Skeletal muscle tissue (tissue), 3 donors: ENCODE measurements at regions not wholly inside any gene's neighbourhood (a gene's known extent, or its start where the extent isn't known, plus 50 kb on each side); places are given as distances from the start of the nearest gene placed in this dataset.
A peak's percentile ranks its signal among the peaks of the same experiment; 100 is the strongest.

Experiments used
- H3K27ac ChIP-seq: one replicate; pipeline ENCODE4 v1.7.0; 2013; ENCODE audit warnings: mild to moderate bottlenecking, low read depth, low read length, inconsistent platforms
- H3K27me3 ChIP-seq, 3 donors: one replicate each; pipeline ENCODE4 v1.7.0; 2013; ENCODE audit warnings: low read length in 3 of 3; ENCODE audit not compliant: control insufficient read depth in 3 of 3, insufficient read depth in 3 of 3
- H3K36me3 ChIP-seq, 3 donors: one replicate each; pipeline ENCODE4 v1.7.0; 2013; ENCODE audit warnings: low read length in 3 of 3; ENCODE audit not compliant: control insufficient read depth in 3 of 3, insufficient read depth in 3 of 3
- H3K4me1 ChIP-seq, 3 donors: one replicate each; pipeline ENCODE4 v1.7.0; 2013; ENCODE audit warnings: low read length in 3 of 3, mild to moderate bottlenecking in 3 of 3; ENCODE audit not compliant: control insufficient read depth in 3 of 3, insufficient read depth in 3 of 3
- H3K4me3 ChIP-seq, 3 donors: one replicate each; pipeline ENCODE4 v1.7.0; 2013; ENCODE audit warnings: low read length in 3 of 3
- H3K9ac ChIP-seq, 3 donors: one replicate each; pipeline ENCODE4 v1.7.0; 2013; ENCODE audit warnings: low read length in 3 of 3, mild to moderate bottlenecking in 3 of 3, moderate library complexity in 2 of 3, low read depth in 1 of 3
- H3K9me3 ChIP-seq, 3 donors: one replicate each; pipeline ENCODE4 v1.7.0; 2013; ENCODE audit warnings: low read length in 3 of 3; ENCODE audit not compliant: control insufficient read depth in 3 of 3
- donor health status: Osteomylitis.

- Histone ChIP-seq H3K4me3 (no peak overlapping the region), H3K4me1 (peaks cover 2 to 4% (median 4%) of the 10 kb centered on the region in 3 donors), H3K27ac (peak overlapping the region; percentile 11), H3K36me3 (no peaks in the 10 kb centered on the region), H3K27me3 (no peaks in the 10 kb centered on the region), H3K9ac (no peak overlapping the region), H3K9me3 (no peaks in the 10 kb centered on the region)
Measured at GRCh38 chr3:30294241-30294667, 312.1 kb upstream of the TGFBR2 start.

GRCh38 chr3:30297112-30297511, 309.3 kb upstream of the TGFBR2 start:
- no peak overlapping the region for H3K9ac ChIP-seq
- H3K4me3 ChIP-seq, result no peak overlapping the region
- H3K9me3 ChIP-seq, result no peaks in the 10 kb centered on the region
- H3K4me1 ChIP-seq, result peaks cover 0 to 4% (median 2%) of the 10 kb centered on the region in 3 donors
- H3K27me3 ChIP-seq, result no peaks in the 10 kb centered on the region
- H3K36me3 ChIP-seq, result no peaks in the 10 kb centered on the region
- H3K27ac ChIP-seq, result no peak overlapping the region

DNA sequence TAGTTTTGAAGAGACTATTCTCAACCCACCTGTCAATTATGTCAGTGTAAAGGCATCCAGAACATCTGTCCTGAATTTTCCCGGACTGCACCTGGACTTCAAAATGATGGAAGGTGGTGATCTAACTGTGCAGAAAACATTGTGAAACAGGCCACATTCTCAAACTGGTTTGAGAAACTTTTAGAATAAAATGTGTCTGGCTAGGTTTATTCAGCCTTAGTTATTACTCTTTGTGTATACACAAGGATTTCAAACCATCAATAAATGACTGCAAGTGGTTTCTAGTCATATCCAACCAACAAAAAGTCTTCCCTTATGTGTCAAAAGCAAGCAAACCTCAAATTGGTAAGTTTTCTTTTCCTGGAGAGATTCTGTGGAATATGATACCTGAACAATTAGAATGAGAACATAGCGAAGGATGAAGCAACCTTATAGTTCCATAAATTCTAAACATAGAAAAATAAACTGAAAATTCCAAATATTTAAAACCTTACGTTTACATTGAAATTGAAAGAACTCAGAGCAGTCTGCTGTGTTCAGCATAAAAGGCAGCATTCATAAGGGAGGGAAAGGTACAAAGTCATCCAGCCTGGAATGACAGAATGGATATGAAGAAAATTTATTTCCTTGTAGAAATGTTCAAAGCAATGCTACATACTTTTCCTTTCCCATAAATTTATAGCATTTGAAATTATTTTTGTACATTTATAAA, 306.6 kb upstream of the TGFBR2 start:
- no peak overlapping the region for H3K9ac ChIP-seq

GRCh38 chr3:30300809-30301208, 305.6 kb upstream of the TGFBR2 start:
- no peaks in the 10 kb centered on the region for H3K27me3 ChIP-seq
- no peak overlapping the region for H3K27ac ChIP-seq
- H3K4me3 ChIP-seq, result no peak overlapping the region
- no peaks in the 10 kb centered on the region for H3K9me3 ChIP-seq
- H3K36me3 ChIP-seq, result no peaks in the 10 kb centered on the region
- no peak overlapping the region for H3K9ac ChIP-seq
- no peaks in the 10 kb centered on the region for H3K4me1 ChIP-seq

More for the DNA sequence above, 306.6 kb upstream of the TGFBR2 start:
- Histone ChIP-seq H3K4me1 (no peaks in the 10 kb centered on the region), H3K27ac (no peak overlapping the region), H3K27me3 (no peaks in the 10 kb centered on the region), H3K9me3 (no peaks in the 10 kb centered on the region), H3K36me3 (no peaks in the 10 kb centered on the region), H3K4me3 (no peak overlapping the region)

- no peaks in the 10 kb centered on the region for H3K9me3 ChIP-seq
- H3K4me1 ChIP-seq, result no peaks in the 10 kb centered on the region
- no peaks in the 10 kb centered on the region for H3K36me3 ChIP-seq
- no peaks in the 10 kb centered on the region for H3K27me3 ChIP-seq
- H3K9ac ChIP-seq, result no peak overlapping the region
- no peak overlapping the region for H3K4me3 ChIP-seq
- no peak overlapping the region for H3K27ac ChIP-seq
Measured at GRCh38 chr3:30302027-30302426, 304.4 kb upstream of the TGFBR2 start.

DNA sequence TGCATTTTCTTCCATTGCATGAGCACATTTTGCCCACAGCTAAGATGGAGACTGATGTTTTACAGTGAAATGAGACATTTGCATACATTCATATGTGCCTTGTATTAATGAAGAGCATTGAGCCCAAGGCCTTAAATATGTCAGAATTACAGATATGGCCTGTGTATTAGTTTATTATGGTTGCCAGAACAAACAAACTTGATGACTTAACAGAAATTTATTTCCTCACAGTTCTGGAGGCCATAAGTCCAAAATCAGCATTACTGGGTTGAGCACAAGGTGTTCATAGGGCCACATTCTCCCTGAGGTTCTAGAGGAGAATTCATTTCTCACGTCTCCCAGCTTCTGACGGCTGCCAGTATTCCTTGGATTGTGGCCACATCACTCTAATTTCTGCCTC, 302.6 kb upstream of the TGFBR2 start:
- Histone ChIP-seq H3K4me1 (peaks cover 0 to 2% (median 2%) of the 10 kb centered on the region in 3 donors), H3K36me3 (no peaks in the 10 kb centered on the region), H3K4me3 (no peak overlapping the region), H3K27me3 (no peaks in the 10 kb centered on the region), H3K9ac (no peak overlapping the region), H3K9me3 (no peaks in the 10 kb centered on the region), H3K27ac (no peak overlapping the region)

DNA sequence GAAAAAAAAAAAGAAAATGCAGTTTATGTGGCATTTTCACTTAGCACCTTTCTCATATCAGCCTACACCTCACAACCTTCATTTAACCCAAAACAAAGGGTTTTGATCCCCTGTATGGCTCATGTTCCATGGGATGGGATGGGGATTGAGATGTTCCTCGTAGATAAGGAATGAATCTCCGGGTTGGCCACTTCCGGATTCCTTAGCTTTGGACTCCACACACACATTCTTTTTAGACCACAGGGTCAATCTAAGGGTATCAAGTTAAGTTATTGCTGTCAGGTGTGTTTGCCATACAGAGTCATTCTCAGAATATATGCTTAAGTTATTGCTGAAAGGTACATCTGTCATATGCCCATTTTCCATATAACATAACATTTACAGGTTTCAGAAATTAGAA, 301.4 kb upstream of the TGFBR2 start:
- Histone ChIP-seq H3K9me3 (no peaks in the 10 kb centered on the region), H3K4me1 (peaks cover 0 to 2% (median 2%) of the 10 kb centered on the region in 3 donors), H3K36me3 (no peaks in the 10 kb centered on the region), H3K4me3 (no peak overlapping the region), H3K27ac (no peak overlapping the region), H3K9ac (no peak overlapping the region), H3K27me3 (no peaks in the 10 kb centered on the region)

DNA sequence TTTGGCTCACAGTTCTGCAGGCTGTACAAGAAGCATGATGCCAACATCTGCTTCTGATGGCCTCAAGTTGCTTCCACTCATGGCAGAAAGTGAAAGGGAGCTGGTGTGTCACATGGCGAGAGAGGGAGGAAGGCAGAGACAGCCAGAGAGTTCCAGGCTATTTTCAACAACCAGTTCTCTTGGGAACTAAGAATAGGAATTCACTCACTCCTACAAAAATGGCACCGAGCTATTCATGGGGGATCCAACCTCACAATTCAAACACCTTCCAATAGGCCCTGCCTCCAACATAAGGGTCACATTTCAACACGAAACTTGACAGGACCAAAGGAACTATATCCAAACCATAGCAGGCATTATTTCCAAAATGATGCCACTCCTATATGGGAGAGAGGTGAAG, 299.5 kb upstream of the TGFBR2 start:
- peaks cover 0 to 2% (median 2%) of the 10 kb centered on the region in 3 donors for H3K4me1 ChIP-seq
- no peak overlapping the region for H3K9ac ChIP-seq
- H3K27me3 ChIP-seq, result no peaks in the 10 kb centered on the region
- H3K36me3 ChIP-seq, result no peaks in the 10 kb centered on the region
- H3K9me3 ChIP-seq, result no peaks in the 10 kb centered on the region
- no peak overlapping the region for H3K27ac ChIP-seq
- no peak overlapping the region for H3K4me3 ChIP-seq

DNA sequence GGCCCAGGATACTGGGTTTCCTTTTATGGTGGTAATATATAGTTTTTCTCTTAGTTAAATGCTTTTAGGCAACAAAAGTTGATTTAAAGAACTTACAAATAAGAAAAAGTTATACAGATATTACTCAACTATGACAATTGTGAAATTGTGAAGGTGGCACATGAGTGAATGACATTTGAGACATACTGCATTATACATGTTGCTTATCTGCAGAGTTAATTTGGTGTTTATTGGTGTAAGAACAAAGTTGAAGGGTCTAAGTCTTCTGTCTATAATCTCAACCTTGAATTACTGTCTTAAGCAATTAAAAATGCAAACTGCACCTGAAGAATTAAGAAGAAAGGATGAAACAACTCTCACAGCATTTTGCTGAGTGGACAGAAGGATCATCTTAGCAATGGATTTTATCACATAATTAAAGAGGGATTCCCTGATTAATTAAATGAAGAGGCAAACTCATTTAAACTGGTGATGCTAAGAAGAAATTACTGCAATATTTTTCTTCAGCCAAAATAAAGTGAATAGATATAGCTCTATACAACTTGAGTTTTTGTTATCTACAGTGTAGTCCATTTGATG, 298.9 kb upstream of the TGFBR2 start:
- Histone ChIP-seq H3K9ac (no peak overlapping the region), H3K27ac (peak overlapping the region; percentile 45), H3K4me1 (peaks cover 0 to 2% (median 2%) of the 10 kb centered on the region in 3 donors), H3K27me3 (no peaks in the 10 kb centered on the region), H3K36me3 (no peaks in the 10 kb centered on the region), H3K4me3 (no peak overlapping the region), H3K9me3 (no peaks in the 10 kb centered on the region)

- Histone ChIP-seq H3K9me3 (no peaks in the 10 kb centered on the region), H3K4me1 (peaks cover 0 to 2% (median 2%) of the 10 kb centered on the region in 3 donors), H3K36me3 (no peaks in the 10 kb centered on the region), H3K27me3 (no peaks in the 10 kb centered on the region), H3K4me3 (no peak overlapping the region), H3K27ac (peak overlapping the region; percentile 45), H3K9ac (no peak overlapping the region)
Measured at GRCh38 chr3:30308131-30308530, 298.3 kb upstream of the TGFBR2 start.
